ENCODE measurements at regions not wholly inside any gene's neighbourhood (a gene's known extent, or its start where the extent isn't known, plus 50 kb on each side); places are given as distances from the start of the nearest gene placed in this dataset.
"Not testable (repeated sequence)": the region's sequence is repeated elsewhere in the genome, so short reads cannot be mapped to it uniquely, and the experiment has no call there.

DNA sequence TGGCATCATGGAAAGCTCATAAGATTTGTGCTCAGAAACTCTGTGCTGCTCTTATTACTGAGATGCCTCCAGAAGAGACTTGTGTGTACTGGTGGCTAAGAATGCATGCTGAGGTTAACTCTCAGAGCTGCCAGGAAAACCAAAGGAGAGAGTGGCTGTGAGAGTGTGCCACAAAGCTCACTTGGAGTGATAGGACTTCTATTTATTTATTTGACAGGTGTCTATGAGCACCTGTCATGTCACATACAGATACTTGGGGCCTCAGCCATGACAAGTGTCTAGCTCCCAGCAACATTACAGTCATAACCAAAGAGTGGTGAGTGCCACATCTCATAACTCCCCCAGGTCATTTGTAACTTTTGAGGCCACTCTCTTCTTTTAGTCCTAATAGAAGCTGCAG is 72.2 kb upstream of the ZNG1B start:
- not testable (repeated sequence) for TF ChIP-seq CTCF, POLR2A, POLR2AphosphoS5 (IDR thresholded peaks at IDR 0.05)
